ENCODE measurements at regions not wholly inside any gene's neighbourhood (a gene's known extent, or its start where the extent isn't known, plus 50 kb on each side); places are given as distances from the start of the nearest gene placed in this dataset.

GRCh38 chr7:110156511-110156910 is 934.4 kb upstream of the LRRN3 start:
- DNase-seq (ENCODE audit: low spot score) (no peak), FAIRE-seq (no peak), ATAC-seq (no peak)
- Histone ChIP-seq H3K4me1 (ENCODE audit: insufficient read depth, low read length) (no peaks in the 10 kb centered on the region), H3K27ac (ENCODE audit: extremely low read length, insufficient read depth, low read length) (no peak overlapping the region), H3K9me3 (ENCODE audit: low read length) (no peaks in the 10 kb centered on the region), H3K27me3 (ENCODE audit: control insufficient read depth in 1 of 2, insufficient read depth in 2 of 2, low read length in 2 of 2) (no peaks in the 10 kb centered on the region), H3K4me3 (replicated peaks in 1 of 3; ENCODE audit: insufficient read depth in 1 of 3, low read depth in 2 of 3, low read length in 3 of 3) (no peak overlapping the region), H2AFZ (ENCODE audit: low read length) (no peak overlapping the region), H3K79me2 (ENCODE audit: insufficient read depth, low read length) (no peaks in the 10 kb centered on the region), H3K4me2 (ENCODE audit: low read depth, low read length) (no peak overlapping the region), H3K9ac (ENCODE audit: insufficient read depth, low read depth, low read length) (no peak overlapping the region), H3K36me3 (replicated peaks in 1 of 2; ENCODE audit: control insufficient read depth in 1 of 2, insufficient read depth in 2 of 2, low read length in 2 of 2) (no peaks in the 10 kb centered on the region), H4K20me1 (ENCODE audit: insufficient read depth, low read length) (no peaks in the 10 kb centered on the region)
- BruUV-seq (replicated peaks): no TSS peak
- CTCF ChIA-PET (ENCODE audit: low intra/inter-chr PET ratio, low total read pairs): no interaction called here
- in situ Hi-C loops (cut with HindIII; ENCODE audit: extremely low pct_ligation_motif_present, low pct_unique_long_range_greater_than_20kb) (no loop called here), intact Hi-C loops (cut with micrococcal nuclease; ENCODE audit: unreplicated experiment) (no loop called here)
- 6% methylated on average over 1 of the region's 1 CpG for WGBS (ENCODE audit: low lambda C conversion rate)
- POLR2A ChIA-PET: no interaction called here
- no peak for TF ChIP-seq ZBTB10 (CRISPR knock-in tag; IDR thresholded peaks at IDR 0.05; ENCODE audit: borderline replicate concordance)
- TF ChIP-seq ARID5B (CRISPR knock-in tag; IDR thresholded peaks at IDR 0.05): no peak
- no peak for TF ChIP-seq ZKSCAN8 (CRISPR knock-in tag; IDR thresholded peaks at IDR 0.05; ENCODE audit: borderline replicate concordance)
- TF ChIP-seq ZNF414 (CRISPR knock-in tag; IDR thresholded peaks at IDR 0.05): no peak
- no peak for TF ChIP-seq CSRNP1 (CRISPR knock-in tag; IDR thresholded peaks at IDR 0.05)
- no peak for TF ChIP-seq ZNF337 (CRISPR knock-in tag; IDR thresholded peaks at IDR 0.05; ENCODE audit: borderline replicate concordance, low read depth)
- TF ChIP-seq ZNF7 (CRISPR knock-in tag; IDR thresholded peaks at IDR 0.05): no peak
- TF ChIP-seq SCMH1 (CRISPR knock-in tag; IDR thresholded peaks at IDR 0.05; ENCODE audit: borderline replicate concordance): no peak
- TF ChIP-seq ZFP36L2 (CRISPR knock-in tag; IDR thresholded peaks at IDR 0.05): no peak
- TF ChIP-seq ZNF251 (CRISPR knock-in tag; IDR thresholded peaks at IDR 0.05): no peak
- TF ChIP-seq IRF9 (CRISPR knock-in tag; IDR thresholded peaks at IDR 0.05; ENCODE audit: borderline replicate concordance): no peak
- no peak for TF ChIP-seq ZNF775 (CRISPR knock-in tag; IDR thresholded peaks at IDR 0.05; ENCODE audit: borderline replicate concordance)
